ENCODE measurements at regions not wholly inside any gene's neighbourhood (a gene's known extent, or its start where the extent isn't known, plus 50 kb on each side); places are given as distances from the start of the nearest gene placed in this dataset.

GRCh38 chr20:57835588-57836455 is 126.0 kb upstream of the PMEPA1 start:
- TF ChIP-seq TAF1 (IDR thresholded peaks at IDR 0.05; ENCODE audit: borderline replicate concordance, low read depth, low read length) (no peak), JUNB (IDR thresholded peaks at IDR 0.05) (no peak), RAD21 (IDR thresholded peaks at IDR 0.05; ENCODE audit: insufficient read depth, low read depth, low read length) (no peak), POLR2A (IDR thresholded peaks at IDR 0.05; ENCODE audit: low read depth, low read length) (no peak), HDGF (IDR thresholded peaks at IDR 0.05) (no peak), CHD1 (IDR thresholded peaks at IDR 0.05; ENCODE audit: low read depth, low read length) (no peak), CTCF (IDR thresholded peaks at IDR 0.05 in 2 of 3, conservative IDR thresholded peaks at IDR 0.05 in 1 of 3; ENCODE audit: control insufficient read depth in 2 of 3, extremely low read depth in 1 of 3, insufficient read depth in 1 of 3, low read depth in 3 of 3, low read length in 3 of 3) (no peak), EP300 (IDR thresholded peaks at IDR 0.05; ENCODE audit: borderline replicate concordance in 1 of 2, control insufficient read depth in 1 of 2, low read depth in 2 of 2, low read length in 2 of 2) (no peak), PBX3 (IDR thresholded peaks at IDR 0.05; ENCODE audit: insufficient replicate concordance, low read depth, low read length) (no peak), CEBPZ (IDR thresholded peaks at IDR 0.05; ENCODE audit: low read depth, low read length) (no peak)

Data from GM12878 (cell line).